Colonic mucosa (tissue), 4 donors: ENCODE measurements at regions not wholly inside any gene's neighbourhood (a gene's known extent, or its start where the extent isn't known, plus 50 kb on each side); places are given as distances from the start of the nearest gene placed in this dataset.

Source experiments
- DNase-seq: peaks from one replicate; pipeline ENCODE4 v3.0.0-alpha.2; 2020
- H3K27ac ChIP-seq: fragments of 200-600 bp; one replicate; pipeline ENCODE4 v1.8.0; 2021
- H3K27me3 ChIP-seq: fragments of 200-600 bp; one replicate; pipeline ENCODE4 v1.8.0; 2021
- H3K36me3 ChIP-seq: fragments of 200-600 bp; one replicate; pipeline ENCODE4 v1.8.0; 2021
- H3K4me1 ChIP-seq: fragments of 200-600 bp; one replicate; pipeline ENCODE4 v1.8.0; 2021; ENCODE audit warnings: mild to moderate bottlenecking
- H3K4me3 ChIP-seq: fragments of 200-600 bp; one replicate; pipeline ENCODE4 v1.8.0; 2021
- H3K9ac ChIP-seq, 2 donors: one replicate each; pipeline ENCODE4 v1.7.0; 2013; ENCODE audit warnings: control low read depth in 2 of 2, low read depth in 2 of 2, low read length in 2 of 2
- H3K9me3 ChIP-seq: fragments of 200-600 bp; one replicate; pipeline ENCODE4 v1.8.0; 2021
- intact Hi-C: fragments of 100-400 bp; cut with DNase I; formaldehyde crosslinking; loops from one replicate; pipeline ENCODE4 v1.14.1; 2022
- TF ChIP-seq, protein P1 (sequence below): fragments of 200-600 bp; IDR thresholded peaks from one replicate; pipeline ENCODE4 v1.8.0; 2022; ENCODE audit warnings: antibody characterized with exemption, mild to moderate bottlenecking
- donor health status: healthy.
- donor health status: DM: no; HTN: no; CAD: no.
- donor health status: DM: no; HTN: no; CAD: no.

GRCh38 chr16:8370374-8371270 lies 219.7 kb downstream of the TMEM114 start:
- no peak overlapping the region for H3K27ac ChIP-seq
- no peaks in the 10 kb centered on the region for H3K27me3 ChIP-seq
- intact Hi-C loops: no loop called here
- TF ChIP-seq, protein P1, sequence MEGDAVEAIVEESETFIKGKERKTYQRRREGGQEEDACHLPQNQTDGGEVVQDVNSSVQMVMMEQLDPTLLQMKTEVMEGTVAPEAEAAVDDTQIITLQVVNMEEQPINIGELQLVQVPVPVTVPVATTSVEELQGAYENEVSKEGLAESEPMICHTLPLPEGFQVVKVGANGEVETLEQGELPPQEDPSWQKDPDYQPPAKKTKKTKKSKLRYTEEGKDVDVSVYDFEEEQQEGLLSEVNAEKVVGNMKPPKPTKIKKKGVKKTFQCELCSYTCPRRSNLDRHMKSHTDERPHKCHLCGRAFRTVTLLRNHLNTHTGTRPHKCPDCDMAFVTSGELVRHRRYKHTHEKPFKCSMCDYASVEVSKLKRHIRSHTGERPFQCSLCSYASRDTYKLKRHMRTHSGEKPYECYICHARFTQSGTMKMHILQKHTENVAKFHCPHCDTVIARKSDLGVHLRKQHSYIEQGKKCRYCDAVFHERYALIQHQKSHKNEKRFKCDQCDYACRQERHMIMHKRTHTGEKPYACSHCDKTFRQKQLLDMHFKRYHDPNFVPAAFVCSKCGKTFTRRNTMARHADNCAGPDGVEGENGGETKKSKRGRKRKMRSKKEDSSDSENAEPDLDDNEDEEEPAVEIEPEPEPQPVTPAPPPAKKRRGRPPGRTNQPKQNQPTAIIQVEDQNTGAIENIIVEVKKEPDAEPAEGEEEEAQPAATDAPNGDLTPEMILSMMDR: no peak
- no peak overlapping the region for H3K9ac ChIP-seq
- no peaks in the 10 kb centered on the region for H3K4me1 ChIP-seq
- no peaks in the 10 kb centered on the region for H3K36me3 ChIP-seq
- H3K9me3 ChIP-seq: no peaks in the 10 kb centered on the region
- peak; percentile 21 for DNase-seq
- H3K4me3 ChIP-seq: no peak overlapping the region

DNA sequence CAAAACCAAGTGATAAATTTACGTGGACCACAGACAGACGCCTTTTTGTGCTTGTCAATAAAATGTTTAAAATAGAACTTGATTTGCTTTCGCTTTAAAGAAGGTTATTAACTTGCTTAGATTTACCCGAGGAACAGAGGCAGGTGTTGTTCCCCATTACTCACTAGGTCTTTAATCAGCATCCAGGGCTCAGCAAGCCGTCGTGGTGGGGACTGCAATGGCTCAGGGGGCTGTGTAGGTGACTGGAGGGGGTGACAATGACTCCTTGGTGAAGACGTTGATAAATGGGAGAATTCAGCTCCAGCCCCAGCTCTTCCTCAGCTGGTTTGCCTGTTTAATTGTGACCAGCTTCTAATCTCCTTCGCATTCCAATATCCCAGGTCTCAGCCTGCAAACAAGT lies 231.4 kb downstream of the TMEM114 start:
- intact Hi-C loops: no loop called here
- no peaks in the 10 kb centered on the region for H3K4me1 ChIP-seq

GRCh38 chr16:8355675-8356074 lies 234.6 kb downstream of the TMEM114 start:
- TF ChIP-seq, protein P1: no peak
- Histone ChIP-seq H3K9me3 (no peaks in the 10 kb centered on the region), H3K27ac (no peak overlapping the region), H3K4me1 (no peaks in the 10 kb centered on the region), H3K9ac (no peak overlapping the region), H3K36me3 (no peaks in the 10 kb centered on the region), H3K27me3 (no peaks in the 10 kb centered on the region), H3K4me3 (no peak overlapping the region)
- no peak for DNase-seq
- intact Hi-C loops: no loop called here

More for the DNA sequence above, 231.4 kb downstream of the TMEM114 start:
- no peak overlapping the region for H3K27ac ChIP-seq
- DNase-seq: no peak
- no peak overlapping the region for H3K4me3 ChIP-seq
- no peaks in the 10 kb centered on the region for H3K36me3 ChIP-seq
- no peaks in the 10 kb centered on the region for H3K9me3 ChIP-seq
- no peak overlapping the region for H3K9ac ChIP-seq
- TF ChIP-seq, protein P1: no peak
- H3K27me3 ChIP-seq: no peaks in the 10 kb centered on the region

DNA sequence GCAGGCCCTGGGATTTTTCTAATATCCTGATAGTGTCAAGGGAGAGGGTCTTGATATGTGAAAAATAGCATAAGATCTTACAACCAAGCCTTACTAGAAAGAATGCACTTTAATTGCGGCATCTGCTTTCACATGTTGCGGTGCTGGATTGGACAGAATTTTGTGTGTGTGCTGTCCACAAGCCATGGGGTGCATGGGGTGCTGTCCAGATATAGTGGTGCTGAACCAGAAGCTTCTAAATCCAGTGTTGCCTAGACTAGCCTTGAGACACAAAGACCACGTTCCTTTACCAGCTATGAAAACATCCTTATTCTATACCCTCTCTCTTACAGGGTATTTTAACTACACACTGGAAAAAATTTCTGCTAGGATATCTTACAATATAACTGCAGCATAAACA lies 244.0 kb downstream of the TMEM114 start:
- no peaks in the 10 kb centered on the region for H3K36me3 ChIP-seq
- intact Hi-C loops: no loop called here
- H3K9ac ChIP-seq: no peak overlapping the region
- H3K9me3 ChIP-seq: no peaks in the 10 kb centered on the region
- no peak overlapping the region for H3K27ac ChIP-seq
- no peaks in the 10 kb centered on the region for H3K27me3 ChIP-seq
- TF ChIP-seq, protein P1: no peak
- no peak overlapping the region for H3K4me3 ChIP-seq
- DNase-seq: no peak
- no peaks in the 10 kb centered on the region for H3K4me1 ChIP-seq

DNA sequence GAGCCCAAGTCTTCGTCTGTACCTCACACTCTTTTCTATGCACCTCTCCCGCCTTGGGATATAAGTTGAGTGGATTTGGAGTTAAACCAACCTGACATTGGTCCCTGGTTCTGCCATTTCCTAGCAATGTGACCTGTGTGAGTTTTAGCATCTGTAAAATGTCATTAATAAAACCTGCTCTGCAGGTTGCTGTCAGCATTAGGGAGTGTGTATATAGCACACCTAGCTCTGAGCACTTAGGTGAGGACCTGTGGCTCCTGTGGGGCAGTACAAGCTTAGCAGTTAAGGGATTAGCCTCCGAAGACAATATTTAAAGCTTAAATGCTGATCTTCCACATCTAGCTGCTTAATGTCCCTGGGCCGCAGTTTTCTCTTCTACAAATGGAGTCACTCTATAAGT lies 248.0 kb downstream of the TMEM114 start:
- Histone ChIP-seq H3K36me3 (no peaks in the 10 kb centered on the region), H3K27ac (no peak overlapping the region), H3K9me3 (no peaks in the 10 kb centered on the region), H3K4me1 (no peaks in the 10 kb centered on the region), H3K4me3 (no peak overlapping the region), H3K9ac (no peak overlapping the region), H3K27me3 (no peaks in the 10 kb centered on the region)
- intact Hi-C loops: no loop called here
- DNase-seq: no peak
- TF ChIP-seq, protein P1: no peak
